NCI-H2196 treated with DMSO at 0.1 percent for 48 hours (cell line): ENCODE measurements at regions not wholly inside any gene's neighbourhood (a gene's known extent, or its start where the extent isn't known, plus 50 kb on each side); places are given as distances from the start of the nearest gene placed in this dataset.
"Not testable (repeated sequence)": the region's sequence is repeated elsewhere in the genome, so short reads cannot be mapped to it uniquely, and the experiment has no call there.

ENCODE experiments used
- DNase-seq: peaks from one replicate; lab custom pipeline; 2025; ENCODE audit not compliant: unreplicated experiment; lab: John Stamatoyannopoulos, UW

- no peak for DNase-seq
Observed at GRCh38 chr1:18560692-18561091, 70.0 kb upstream of the PAX7 start.

GRCh38 chr1:18561967-18562366 is 68.7 kb upstream of the PAX7 start:
- DNase-seq, result no peak

GRCh38 chr1:18564676-18565075 is 66.0 kb upstream of the PAX7 start:
- DNase-seq, result no peak

GRCh38 chr1:18565321-18565720 is 65.3 kb upstream of the PAX7 start:
- no peak for DNase-seq

- DNase-seq, result no peak
Observed at GRCh38 chr1:18568489-18568888, 62.2 kb upstream of the PAX7 start.

- DNase-seq, result no peak
Observed at GRCh38 chr1:18569251-18569650, 61.4 kb upstream of the PAX7 start.

- DNase-seq, result no peak
Observed at GRCh38 chr1:18569811-18570545, 60.7 kb upstream of the PAX7 start.

- no peak for DNase-seq
Observed at GRCh38 chr1:18571275-18571674, 59.4 kb upstream of the PAX7 start.

- DNase-seq, result no peak
Observed at GRCh38 chr1:18572022-18572880, 58.4 kb upstream of the PAX7 start.

- no peak for DNase-seq
Observed at GRCh38 chr1:18573170-18573569, 57.5 kb upstream of the PAX7 start.

- DNase-seq, result no peak
Observed at GRCh38 chr1:18574754-18575153, 55.9 kb upstream of the PAX7 start.

GRCh38 chr1:18575620-18576019 is 55.0 kb upstream of the PAX7 start:
- no peak for DNase-seq

GRCh38 chr1:18578271-18578670 is 52.4 kb upstream of the PAX7 start:
- DNase-seq, result no peak

- not testable (repeated sequence) for DNase-seq
Observed at GRCh38 chr1:18579267-18579666, 51.4 kb upstream of the PAX7 start.

- DNase-seq, result no peak
Observed at GRCh38 chr1:18580047-18580446, 50.6 kb upstream of the PAX7 start.

GRCh38 chr1:18580691-18581419 is 49.8 kb upstream of the PAX7 start:
- DNase-seq, result no peak
